HAP-1 (cell line): ENCODE measurements at regions not wholly inside any gene's neighbourhood (a gene's known extent, or its start where the extent isn't known, plus 50 kb on each side); places are given as distances from the start of the nearest gene placed in this dataset.

Experiments used
- DNase-seq, 2 experiments: peaks; one replicate each; pipeline ENCODE4 v3.0.0-alpha.2; 2016 to 2020; ENCODE audit warnings: low spot score in 2 of 2
- H3K27me3 ChIP-seq: fragments of 250-450 bp; sonication (Bioruptor Pico); 2 replicates; pipeline ENCODE4 v1.5.1; 2020; ENCODE audit warnings: low read depth, mild to moderate bottlenecking, moderate library complexity
- H3K36me3 ChIP-seq: fragments of 250-450 bp; sonication (Bioruptor Pico); replicated peaks from 2 replicates; pipeline ENCODE4 v1.5.1; 2020; ENCODE audit warnings: mild to moderate bottlenecking
- H3K4me1 ChIP-seq: fragments of 250-450 bp; sonication (Bioruptor Pico); 2 replicates; pipeline ENCODE4 v1.5.1; 2020; ENCODE audit warnings: mild to moderate bottlenecking
- H3K4me3 ChIP-seq: fragments of 250-450 bp; sonication (Bioruptor Pico); 2 replicates; pipeline ENCODE4 v1.5.1; 2020; ENCODE audit warnings: mild to moderate bottlenecking, moderate library complexity
- H3K9me3 ChIP-seq: fragments of 250-450 bp; sonication (Bioruptor Pico); 2 replicates; pipeline ENCODE4 v1.5.1; 2020; ENCODE audit warnings: mild to moderate bottlenecking, moderate library complexity
- in situ Hi-C: fragments of 300-500 bp; cut with MboI; formaldehyde crosslinking; loops from 3 replicates; pipeline ENCODE4 v1.14.3; 2020; ENCODE audit warnings: low sequenced_read_pairs, inconsistent platforms, mixed read lengths

GRCh38 chr10:88172159-88172558, 308.7 kb downstream of the PTEN start:
- Histone ChIP-seq H3K27me3 (no peaks in the 10 kb centered on the region), H3K9me3 (no peaks in the 10 kb centered on the region), H3K4me1 (no peaks in the 10 kb centered on the region), H3K36me3 (no peaks in the 10 kb centered on the region), H3K4me3 (no peak overlapping the region)
- DNase-seq: no peak
- in situ Hi-C loops: no loop called here

GRCh38 chr10:88174391-88174790, 311.0 kb downstream of the PTEN start:
- no peaks in the 10 kb centered on the region for H3K4me1 ChIP-seq
- in situ Hi-C loops: no loop called here
- no peaks in the 10 kb centered on the region for H3K9me3 ChIP-seq
- no peak for DNase-seq
- H3K36me3 ChIP-seq: no peaks in the 10 kb centered on the region
- no peak overlapping the region for H3K4me3 ChIP-seq
- no peaks in the 10 kb centered on the region for H3K27me3 ChIP-seq

GRCh38 chr10:88178758-88179157, 315.3 kb downstream of the PTEN start:
- H3K36me3 ChIP-seq: no peaks in the 10 kb centered on the region
- no peaks in the 10 kb centered on the region for H3K27me3 ChIP-seq
- DNase-seq: no peak
- no peak overlapping the region for H3K4me3 ChIP-seq
- in situ Hi-C loops: no loop called here
- H3K4me1 ChIP-seq: no peaks in the 10 kb centered on the region
- no peaks in the 10 kb centered on the region for H3K9me3 ChIP-seq

- H3K9me3 ChIP-seq: no peaks in the 10 kb centered on the region
- H3K4me3 ChIP-seq: no peak overlapping the region
- DNase-seq: no peak
- in situ Hi-C loops: no loop called here
- no peaks in the 10 kb centered on the region for H3K36me3 ChIP-seq
- no peaks in the 10 kb centered on the region for H3K27me3 ChIP-seq
- no peaks in the 10 kb centered on the region for H3K4me1 ChIP-seq
Measured at GRCh38 chr10:88179831-88180230, 316.4 kb downstream of the PTEN start.

- Histone ChIP-seq H3K27me3 (no peaks in the 10 kb centered on the region), H3K36me3 (no peaks in the 10 kb centered on the region), H3K9me3 (no peaks in the 10 kb centered on the region), H3K4me1 (no peaks in the 10 kb centered on the region), H3K4me3 (no peak overlapping the region)
- in situ Hi-C loops: no loop called here
- DNase-seq: no peak
Measured at GRCh38 chr10:88181902-88182600, 318.6 kb downstream of the PTEN start.

GRCh38 chr10:88182601-88182930, 319.1 kb downstream of the PTEN start:
- Histone ChIP-seq H3K4me3 (no peak overlapping the region), H3K27me3 (no peaks in the 10 kb centered on the region), H3K4me1 (no peaks in the 10 kb centered on the region), H3K36me3 (no peaks in the 10 kb centered on the region), H3K9me3 (no peaks in the 10 kb centered on the region)
- no peak for DNase-seq
- in situ Hi-C loops: no loop called here

GRCh38 chr10:88184543-88185297, 321.3 kb downstream of the PTEN start:
- no peaks in the 10 kb centered on the region for H3K27me3 ChIP-seq
- H3K4me3 ChIP-seq: no peak overlapping the region
- H3K36me3 ChIP-seq: no peaks in the 10 kb centered on the region
- H3K4me1 ChIP-seq: no peaks in the 10 kb centered on the region
- no peaks in the 10 kb centered on the region for H3K9me3 ChIP-seq
- DNase-seq: no peak
- in situ Hi-C loops: no loop called here

- Histone ChIP-seq H3K9me3 (no peaks in the 10 kb centered on the region), H3K36me3 (no peaks in the 10 kb centered on the region), H3K27me3 (no peaks in the 10 kb centered on the region), H3K4me3 (no peak overlapping the region), H3K4me1 (no peaks in the 10 kb centered on the region)
- DNase-seq: no peak
- in situ Hi-C loops: no loop called here
Measured at GRCh38 chr10:88185830-88186229, 322.4 kb downstream of the PTEN start.

GRCh38 chr10:88186335-88186734, 322.9 kb downstream of the PTEN start:
- no peak overlapping the region for H3K4me3 ChIP-seq
- no peaks in the 10 kb centered on the region for H3K27me3 ChIP-seq
- in situ Hi-C loops: no loop called here
- H3K4me1 ChIP-seq: no peaks in the 10 kb centered on the region
- no peak for DNase-seq
- no peaks in the 10 kb centered on the region for H3K36me3 ChIP-seq
- no peaks in the 10 kb centered on the region for H3K9me3 ChIP-seq

GRCh38 chr10:88187472-88187871, 324.0 kb downstream of the PTEN start:
- in situ Hi-C loops: no loop called here
- H3K36me3 ChIP-seq: no peaks in the 10 kb centered on the region
- DNase-seq: no peak

GRCh38 chr10:88190123-88190522, 326.7 kb downstream of the PTEN start:
- no peak overlapping the region for H3K4me3 ChIP-seq
- no peak for DNase-seq
- H3K27me3 ChIP-seq: no peaks in the 10 kb centered on the region
- H3K36me3 ChIP-seq: no peaks in the 10 kb centered on the region
- in situ Hi-C loops: no loop called here
- H3K9me3 ChIP-seq: no peaks in the 10 kb centered on the region
- H3K4me1 ChIP-seq: no peaks in the 10 kb centered on the region

More at GRCh38 chr10:88187472-88187871, 324.0 kb downstream of the PTEN start:
- no peaks in the 10 kb centered on the region for H3K4me1 ChIP-seq
- no peak overlapping the region for H3K4me3 ChIP-seq
- no peaks in the 10 kb centered on the region for H3K9me3 ChIP-seq
- no peaks in the 10 kb centered on the region for H3K27me3 ChIP-seq

- DNase-seq: no peak
- Histone ChIP-seq H3K36me3 (no peaks in the 10 kb centered on the region), H3K27me3 (no peaks in the 10 kb centered on the region), H3K4me1 (no peaks in the 10 kb centered on the region), H3K4me3 (no peak overlapping the region), H3K9me3 (no peaks in the 10 kb centered on the region)
- in situ Hi-C loops: no loop called here
Measured at GRCh38 chr10:88190540-88191235, 327.3 kb downstream of the PTEN start.

GRCh38 chr10:88193018-88193417, 329.6 kb downstream of the PTEN start:
- DNase-seq: no peak
- Histone ChIP-seq H3K9me3 (no peaks in the 10 kb centered on the region), H3K4me1 (no peaks in the 10 kb centered on the region), H3K27me3 (no peaks in the 10 kb centered on the region), H3K4me3 (no peak overlapping the region), H3K36me3 (no peaks in the 10 kb centered on the region)
- in situ Hi-C loops: no loop called here
